ENCODE measurements at regions not wholly inside any gene's neighbourhood (a gene's known extent, or its start where the extent isn't known, plus 50 kb on each side); places are given as distances from the start of the nearest gene placed in this dataset.

- Histone ChIP-seq H3K9ac (ENCODE audit: insufficient read depth in 1 of 2, low read depth in 2 of 2, low read length in 2 of 2) (no peak overlapping the region), H3K79me2 (ENCODE audit: control insufficient read depth, insufficient read depth, low read length) (no peaks in the 10 kb centered on the region), H3K4me2 (ENCODE audit: insufficient read depth, low read length) (no peak overlapping the region), H3K36me3 (ENCODE audit: control insufficient read depth, insufficient read depth, low read length) (no peaks in the 10 kb centered on the region), H3K9me1 (ENCODE audit: control insufficient read depth, insufficient read depth, low read length) (no peaks in the 10 kb centered on the region), H3K4me1 (replicated peaks in 1 of 2; ENCODE audit: control insufficient read depth in 2 of 2, insufficient read depth in 2 of 2, low read length in 2 of 2) (no peaks in the 10 kb centered on the region), H2AFZ (ENCODE audit: low read depth, low read length) (no peak overlapping the region), H3K27ac (ENCODE audit: extremely low read depth, low read depth, low read length) (no peak overlapping the region), H3K27me3 (ENCODE audit: control insufficient read depth in 2 of 2, insufficient read depth in 2 of 2, low read length in 2 of 2) (no peaks in the 10 kb centered on the region), H3K9me3 (replicated peaks; ENCODE audit: control insufficient read depth, insufficient read depth, low read depth, low read length) (no peaks in the 10 kb centered on the region), H4K20me1 (replicated peaks; ENCODE audit: control insufficient read depth, insufficient read depth, low read length) (no peaks in the 10 kb centered on the region), H3K4me3 (no peak overlapping the region)
- intact Hi-C loops (cut with micrococcal nuclease), result no loop called here
- DNase-seq (ENCODE audit: extremely low read depth in 1 of 4, low spot score in 3 of 4) (no peak), FAIRE-seq (no peak), ATAC-seq (no peak)
- in situ Hi-C loops (cut with MboI), result no loop called here
- BruUV-seq (replicated peaks), result no TSS peak
- ChIA-PET POLR2A (interaction anchor here (0.8 kb wide), 1 partner anchor 26 kb away, joined by 3 read pairs; no protein-coding TSS in a partner anchor), CTCF (ENCODE audit: low intra/inter-chr PET ratio) (no interaction called here)
- WGBS (ENCODE audit: insufficient coverage, low coverage, missing lambda C conversion rate), result 7% methylated on average over 2 of the region's 2 CpGs
- TF ChIP-seq ARID1B (IDR thresholded peaks at IDR 0.05), result peak; percentile 45; the same call in 1 of the 2 replicates
- TF ChIP-seq ZBTB43 (CRISPR knock-in tag; IDR thresholded peaks at IDR 0.05), result no peak
- peak; percentile 88 for TF ChIP-seq SPI1 (IDR thresholded peaks at IDR 0.05; ENCODE audit: borderline replicate concordance, low read depth, low read length)
- TF ChIP-seq MGA (IDR thresholded peaks at IDR 0.05), result no peak
Observed at GRCh38 chr6:68252632-68253031, 382.4 kb upstream of the ADGRB3 start.

Data from K562 (cell line).